ENCODE measurements at regions not wholly inside any gene's neighbourhood (a gene's known extent, or its start where the extent isn't known, plus 50 kb on each side); places are given as distances from the start of the nearest gene placed in this dataset.

- TF ChIP-seq CTCF (IDR thresholded peaks at IDR 0.05): no peak
- H3K27ac ChIP-seq: no peak overlapping the region
- no peak overlapping the region for H3K4me3 ChIP-seq
- no peak for DNase-seq (ENCODE audit: low spot score)
Measured at GRCh38 chr1:232238009-232238408, 391.9 kb downstream of the SIPA1L2 start.

GRCh38 chr1:232227306-232227705 is 402.6 kb downstream of the SIPA1L2 start:
- no peak overlapping the region for H3K4me3 ChIP-seq
- no peak for TF ChIP-seq CTCF (IDR thresholded peaks at IDR 0.05)
- no peak for DNase-seq (ENCODE audit: low spot score)
- no peak overlapping the region for H3K27ac ChIP-seq

GRCh38 chr1:232226197-232226712 is 403.7 kb downstream of the SIPA1L2 start:
- no peak for DNase-seq (ENCODE audit: low spot score)
- TF ChIP-seq CTCF (IDR thresholded peaks at IDR 0.05): no peak
- Histone ChIP-seq H3K27ac (no peak overlapping the region), H3K4me3 (no peak overlapping the region)

- no peak overlapping the region for H3K27ac ChIP-seq
- no peak for DNase-seq (ENCODE audit: low spot score)
- no peak overlapping the region for H3K4me3 ChIP-seq
- TF ChIP-seq CTCF (IDR thresholded peaks at IDR 0.05): no peak
Measured at GRCh38 chr1:232225336-232226131, 404.4 kb downstream of the SIPA1L2 start.

- H3K4me3 ChIP-seq: no peak overlapping the region
- no peak for DNase-seq (ENCODE audit: low spot score)
- TF ChIP-seq CTCF (IDR thresholded peaks at IDR 0.05): no peak
- H3K27ac ChIP-seq: no peak overlapping the region
Measured at GRCh38 chr1:232223887-232224286, 406.0 kb downstream of the SIPA1L2 start.

GRCh38 chr1:232223183-232223708 is 406.7 kb downstream of the SIPA1L2 start:
- Histone ChIP-seq H3K27ac (no peak overlapping the region), H3K4me3 (no peak overlapping the region)
- TF ChIP-seq CTCF (IDR thresholded peaks at IDR 0.05): no peak
- no peak for DNase-seq (ENCODE audit: low spot score)

- no peak overlapping the region for H3K4me3 ChIP-seq
- TF ChIP-seq CTCF (IDR thresholded peaks at IDR 0.05): no peak
- H3K27ac ChIP-seq: no peak overlapping the region
- DNase-seq (ENCODE audit: low spot score): no peak
Measured at GRCh38 chr1:232222614-232223013, 407.3 kb downstream of the SIPA1L2 start.
